HTR-8/SVneo (cell line): ENCODE measurements at regions not wholly inside any gene's neighbourhood (a gene's known extent, or its start where the extent isn't known, plus 50 kb on each side); places are given as distances from the start of the nearest gene placed in this dataset.
"Not testable (repeated sequence)": the region's sequence is repeated elsewhere in the genome, so short reads cannot be mapped to it uniquely, and the experiment has no call there.

Source experiments
- DNase-seq: peaks from one replicate; pipeline ENCODE4 v3.0.0; 2011; ENCODE audit warnings: low spot score, mixed read lengths; ENCODE audit not compliant: insufficient read length
- FAIRE-seq: peaks from 2 replicates; lab custom pipeline; 2011; peaks lifted over from hg19 to GRCh38; lab: Jason Lieb, UNC

GRCh38 chr17:16848997-16849396 lies 122.9 kb downstream of the TNFRSF13B start:
- DNase-seq, FAIRE-seq: not testable (repeated sequence)

GRCh38 chr17:16845098-16845497 lies 126.8 kb downstream of the TNFRSF13B start:
- DNase-seq, FAIRE-seq: not testable (repeated sequence)

DNA sequence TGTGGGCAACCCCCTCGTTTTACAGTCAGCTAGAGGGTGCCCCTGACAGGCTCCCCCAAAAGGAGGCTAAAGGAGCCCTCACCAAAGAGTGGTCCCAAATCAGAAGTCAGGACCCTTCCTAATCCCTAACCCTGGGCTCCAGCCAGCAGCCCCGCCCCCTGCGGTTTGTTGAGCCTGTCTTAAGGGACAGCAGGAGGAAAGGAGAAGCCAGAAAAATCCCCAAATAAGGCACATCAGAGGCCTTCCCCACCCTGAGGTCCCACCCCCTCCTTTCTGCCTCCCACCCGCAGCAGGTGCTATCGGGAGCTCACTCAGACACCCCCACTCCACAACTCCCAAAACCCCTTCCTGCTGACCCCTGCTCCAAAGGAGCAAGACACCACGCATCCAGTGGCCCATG lies 127.2 kb downstream of the TNFRSF13B start:
- not testable (repeated sequence) for DNase-seq, FAIRE-seq

DNA sequence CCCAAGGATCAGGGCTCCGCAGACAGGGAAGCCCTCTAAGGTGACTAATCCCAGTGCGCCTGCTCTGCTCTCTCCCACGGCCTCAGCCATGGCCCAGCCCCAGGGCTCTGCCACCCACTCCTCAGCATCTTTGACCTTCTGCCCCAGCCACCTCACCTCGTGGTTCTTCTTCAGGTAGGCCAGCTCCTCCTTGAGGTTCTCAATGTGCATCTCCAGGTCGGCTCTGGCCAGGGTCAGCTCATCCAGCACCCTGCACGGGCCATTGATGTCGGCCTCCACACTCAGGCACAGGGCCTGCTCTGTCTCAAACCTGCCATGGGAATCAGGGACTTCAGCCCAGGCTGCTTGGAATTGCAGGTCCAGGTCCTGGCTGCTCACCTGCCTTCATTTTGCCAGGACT lies 128.4 kb downstream of the TNFRSF13B start:
- not testable (repeated sequence) for FAIRE-seq, DNase-seq

GRCh38 chr17:16842346-16842745 lies 129.6 kb downstream of the TNFRSF13B start:
- FAIRE-seq, DNase-seq: not testable (repeated sequence)

GRCh38 chr17:16841896-16842295 lies 130.0 kb downstream of the TNFRSF13B start:
- FAIRE-seq, DNase-seq: not testable (repeated sequence)

- not testable (repeated sequence) for DNase-seq, FAIRE-seq
Measured at GRCh38 chr17:16840219-16840618, 131.7 kb downstream of the TNFRSF13B start.

DNA sequence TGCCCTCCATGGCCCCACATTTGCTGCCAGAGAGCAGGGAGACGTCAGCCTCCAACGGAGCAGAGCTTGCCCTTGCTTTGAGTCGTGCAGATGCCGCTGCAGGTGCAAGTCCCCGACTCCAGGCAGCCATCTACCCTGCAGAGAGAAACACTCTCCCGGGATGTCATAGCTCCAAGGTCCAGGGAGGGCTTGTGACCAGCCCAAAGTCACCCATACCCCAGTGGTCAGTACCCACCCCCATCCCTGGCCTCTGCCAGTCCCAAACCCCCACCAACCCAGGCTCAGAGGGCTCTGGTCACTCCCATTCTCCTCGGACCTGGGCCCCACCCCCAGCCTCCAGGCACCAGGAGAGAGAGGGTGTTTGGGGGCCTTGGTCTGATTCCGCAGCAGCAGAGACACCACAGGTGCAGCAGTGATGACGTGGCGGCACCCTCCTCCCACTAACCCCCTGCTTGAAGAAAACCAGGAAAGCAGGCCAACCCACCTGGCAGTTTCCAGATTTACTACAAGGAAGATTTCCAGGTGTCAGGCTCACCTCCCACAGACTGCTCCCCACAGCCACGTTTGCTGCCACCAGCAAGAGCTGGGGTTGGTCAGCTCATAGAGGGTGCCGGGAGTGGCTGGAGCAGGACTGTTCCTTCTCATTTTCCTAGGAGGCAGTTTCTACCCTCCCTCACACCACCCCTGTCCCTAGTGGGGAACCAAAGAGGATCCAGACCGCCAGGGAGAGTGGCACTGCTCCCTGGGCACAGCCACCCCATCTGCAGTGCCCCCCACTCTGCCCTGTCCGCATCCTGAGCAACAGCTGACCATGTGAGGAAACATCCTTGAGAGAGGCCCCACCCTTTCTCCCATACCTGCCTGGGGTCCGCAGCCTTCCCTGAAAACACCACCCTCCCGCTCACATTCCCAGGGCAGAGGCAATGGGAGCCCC lies 132.4 kb downstream of the TNFRSF13B start:
- not testable (repeated sequence) for DNase-seq, FAIRE-seq

GRCh38 chr17:16838795-16839194 lies 133.1 kb downstream of the TNFRSF13B start:
- not testable (repeated sequence) for FAIRE-seq, DNase-seq

DNA sequence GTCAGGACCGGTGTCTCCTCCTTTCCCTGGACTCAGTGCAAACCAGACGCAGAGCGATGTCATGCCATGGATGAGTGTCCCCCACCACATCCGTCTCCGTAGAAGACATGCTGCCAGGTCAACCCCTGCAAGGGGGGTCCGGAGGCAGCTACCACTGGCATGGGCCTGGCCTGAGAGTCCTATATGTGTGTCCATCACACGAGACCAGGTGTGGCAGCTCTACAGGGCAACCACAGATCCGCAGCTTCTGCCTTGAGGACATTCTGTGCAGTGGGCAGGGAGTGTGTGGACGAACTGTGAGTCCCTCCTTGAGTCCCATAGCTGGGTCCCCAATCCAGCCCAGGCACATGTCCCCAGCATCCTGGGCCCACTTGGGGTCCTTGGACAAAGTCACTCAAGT lies 133.6 kb downstream of the TNFRSF13B start:
- not testable (repeated sequence) for FAIRE-seq, DNase-seq

GRCh38 chr17:16837468-16838266 lies 134.3 kb downstream of the TNFRSF13B start:
- not testable (repeated sequence) for FAIRE-seq, DNase-seq

GRCh38 chr17:16836315-16836915 lies 135.5 kb downstream of the TNFRSF13B start:
- not testable (repeated sequence) for DNase-seq, FAIRE-seq

DNA sequence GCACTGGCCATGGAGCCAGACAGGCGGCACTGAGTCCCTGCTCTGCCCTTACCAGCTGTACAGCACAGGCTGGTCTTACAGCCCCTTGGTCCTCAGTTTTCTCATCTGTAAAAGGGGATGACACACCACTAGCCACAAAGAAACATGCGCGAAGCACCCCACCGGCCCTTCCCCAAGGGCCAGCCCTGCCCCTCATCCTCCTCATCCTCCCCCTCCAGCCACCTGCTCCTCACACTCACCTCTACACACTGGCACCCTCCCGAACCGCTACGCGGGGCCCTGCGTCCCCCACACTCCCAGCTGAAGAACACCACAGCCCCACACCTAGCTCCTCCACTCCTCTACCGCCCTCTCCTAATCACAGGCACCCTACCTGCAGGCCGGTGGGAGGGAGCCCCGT lies 138.4 kb downstream of the TNFRSF13B start:
- not testable (repeated sequence) for DNase-seq, FAIRE-seq

- not testable (repeated sequence) for FAIRE-seq, DNase-seq
Measured at GRCh38 chr17:16832853-16833252, 139.1 kb downstream of the TNFRSF13B start.

DNA sequence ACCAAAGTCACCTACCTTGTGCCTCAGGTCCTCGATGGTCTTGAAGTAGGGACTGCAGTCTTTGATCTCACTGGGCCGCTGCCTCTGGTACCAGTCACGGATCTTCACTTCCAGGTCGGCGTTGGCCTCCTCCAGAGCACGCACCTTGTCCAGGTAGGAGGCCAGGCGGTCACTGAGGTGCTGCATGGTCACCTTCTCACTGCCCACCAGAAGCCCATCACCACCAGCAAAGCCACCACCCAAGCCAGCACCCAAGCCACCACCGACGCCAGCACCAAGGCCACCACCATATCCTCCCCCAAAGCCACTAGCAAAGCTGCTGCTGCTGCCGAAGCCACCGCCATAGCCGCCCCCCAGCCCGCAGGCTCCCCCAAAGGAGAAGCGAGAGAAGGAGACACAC lies 139.7 kb downstream of the TNFRSF13B start:
- not testable (repeated sequence) for FAIRE-seq, DNase-seq

DNA sequence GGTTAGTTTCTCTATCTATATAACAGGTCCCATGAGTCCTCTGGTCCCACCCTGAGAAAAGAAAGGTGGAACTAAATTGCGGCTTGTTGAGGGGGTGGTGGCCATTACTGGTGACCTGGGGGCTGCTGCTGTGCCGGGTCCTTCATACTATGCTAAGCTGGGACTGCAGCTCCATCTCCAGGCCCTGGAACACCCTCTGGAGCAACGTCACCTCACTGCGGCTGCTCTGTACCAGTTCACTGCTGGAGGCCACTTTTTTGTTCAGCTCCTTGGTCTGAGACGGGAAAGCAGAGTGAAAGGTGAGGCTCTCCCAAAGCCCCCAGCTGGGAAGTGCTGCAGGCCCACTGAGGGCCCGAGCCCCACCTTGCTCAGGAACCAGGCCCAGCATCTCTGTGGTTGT lies 140.7 kb downstream of the CCDC144A start:
- not testable (repeated sequence) for FAIRE-seq, DNase-seq

GRCh38 chr17:16830219-16830618 lies 140.2 kb downstream of the CCDC144A start:
- not testable (repeated sequence) for FAIRE-seq, DNase-seq
